HG03432 (cell line): ENCODE measurements at regions not wholly inside any gene's neighbourhood (a gene's known extent, or its start where the extent isn't known, plus 50 kb on each side); places are given as distances from the start of the nearest gene placed in this dataset.

ENCODE experiments used
- ATAC-seq: cut with Tn5 transposase; IDR thresholded peaks from one replicate; pipeline ENCODE4 v1.9.1; 2021; ENCODE audit warnings: mild to moderate bottlenecking, moderate library complexity; ENCODE audit not compliant: unreplicated experiment

DNA sequence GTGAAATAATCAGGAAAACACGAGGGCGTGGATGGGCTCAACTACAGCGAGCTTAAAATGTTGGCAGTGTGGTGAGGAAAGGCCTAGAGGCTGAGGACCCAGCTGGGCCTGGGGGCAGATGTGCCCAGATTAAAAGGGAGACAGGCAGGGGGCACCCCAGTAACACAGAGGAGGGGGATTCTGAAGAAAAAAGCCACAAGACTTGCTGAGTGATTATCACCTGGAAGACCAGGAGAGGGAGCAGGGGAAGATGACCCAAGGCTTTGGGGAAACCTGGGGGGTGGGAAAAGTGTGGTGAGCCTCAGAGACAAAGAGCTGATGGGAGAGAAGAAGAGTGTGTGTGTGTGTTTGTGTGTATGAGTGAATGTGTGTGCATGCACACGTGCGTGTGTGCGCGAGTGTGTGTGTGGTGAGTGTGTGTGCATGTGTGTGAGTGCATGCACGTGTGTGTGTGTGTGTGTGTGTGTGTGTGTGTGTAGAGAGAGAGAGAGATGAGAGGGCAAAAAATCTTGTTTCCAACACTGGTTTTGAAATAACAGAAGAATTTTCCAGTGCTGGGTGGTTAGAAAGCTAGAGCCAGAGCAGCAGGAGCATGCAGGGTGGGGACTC is 500.5 kb downstream of the BUD13 start:
- no peak for ATAC-seq

DNA sequence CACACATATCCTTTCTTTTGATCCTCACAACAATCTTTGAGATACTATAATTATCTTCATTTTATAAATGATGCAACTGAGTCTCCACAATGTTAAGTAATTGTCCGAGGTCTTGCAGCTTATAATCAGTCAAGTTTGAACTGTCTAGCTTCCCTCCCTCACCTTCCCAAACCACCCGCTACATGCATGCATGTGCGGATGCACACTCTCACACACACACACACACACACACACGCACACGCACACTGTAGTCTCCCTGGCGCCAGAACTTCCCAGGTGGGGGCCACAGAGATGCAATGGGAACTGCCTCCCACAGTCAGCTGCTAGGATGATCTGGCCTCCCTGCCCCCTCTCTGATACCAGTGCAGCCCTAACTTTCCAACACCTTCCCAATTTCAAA is 501.3 kb downstream of the BUD13 start:
- ATAC-seq = no peak

DNA sequence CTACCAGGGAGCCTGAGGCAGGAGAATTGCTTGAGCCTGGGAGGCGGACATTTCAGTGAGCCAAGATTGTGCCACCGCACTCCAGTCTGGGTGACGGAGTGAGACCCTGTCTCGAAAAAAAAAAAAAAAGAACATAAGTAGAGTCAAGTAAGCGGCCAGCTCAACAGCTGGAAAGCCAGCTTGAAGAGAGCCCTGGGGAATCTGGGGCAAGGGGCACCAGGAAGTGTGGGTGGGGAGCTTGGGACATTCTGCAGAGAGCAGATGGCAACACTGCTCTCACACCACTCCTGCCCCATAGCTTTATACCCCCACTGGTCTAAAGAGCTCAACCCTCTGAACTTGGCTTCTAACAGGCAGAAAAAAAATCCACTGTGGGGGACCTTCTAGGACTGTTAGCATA is 505.6 kb downstream of the BUD13 start:
- no peak for ATAC-seq

DNA sequence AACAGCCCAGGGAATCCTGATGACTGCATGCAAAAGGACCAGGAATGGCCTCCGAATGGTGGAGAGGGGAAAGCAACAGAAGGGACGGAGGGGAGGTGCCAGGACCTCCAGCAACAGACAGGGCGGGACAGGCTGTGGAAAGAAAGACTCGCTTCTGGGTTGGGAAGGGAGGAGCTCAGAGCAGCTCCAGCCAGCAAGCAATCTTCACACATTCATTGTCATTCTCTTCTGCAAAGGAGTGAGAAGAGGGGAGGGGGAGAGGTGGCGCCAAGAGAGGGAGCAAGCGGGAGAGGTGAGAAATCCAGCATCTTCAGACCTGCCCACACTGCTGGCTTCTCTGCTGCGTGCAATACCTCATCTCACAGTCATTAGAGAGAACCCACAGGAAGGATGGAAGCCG is 509.0 kb downstream of the BUD13 start:
- ATAC-seq = no peak

DNA sequence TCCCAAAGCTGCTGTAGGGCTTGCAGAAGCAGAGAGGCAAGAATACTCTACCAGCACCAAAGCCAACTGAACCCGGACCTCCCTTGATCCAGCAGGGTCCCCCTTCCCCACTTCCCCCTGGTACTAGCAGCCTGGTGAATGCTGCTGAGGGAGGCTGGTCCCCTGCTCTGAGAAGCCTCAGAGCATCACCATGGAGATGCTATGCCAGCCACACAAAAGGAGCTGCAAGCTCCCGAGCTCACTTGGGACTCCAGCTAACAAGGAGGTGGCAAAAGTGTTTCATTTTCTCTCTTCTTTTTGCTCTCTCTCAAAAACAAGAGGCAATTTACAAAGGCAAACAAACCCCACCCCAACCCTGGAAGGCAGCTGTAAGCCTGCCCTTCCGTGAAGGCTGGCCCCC is 509.8 kb downstream of the BUD13 start:
- no peak for ATAC-seq

DNA sequence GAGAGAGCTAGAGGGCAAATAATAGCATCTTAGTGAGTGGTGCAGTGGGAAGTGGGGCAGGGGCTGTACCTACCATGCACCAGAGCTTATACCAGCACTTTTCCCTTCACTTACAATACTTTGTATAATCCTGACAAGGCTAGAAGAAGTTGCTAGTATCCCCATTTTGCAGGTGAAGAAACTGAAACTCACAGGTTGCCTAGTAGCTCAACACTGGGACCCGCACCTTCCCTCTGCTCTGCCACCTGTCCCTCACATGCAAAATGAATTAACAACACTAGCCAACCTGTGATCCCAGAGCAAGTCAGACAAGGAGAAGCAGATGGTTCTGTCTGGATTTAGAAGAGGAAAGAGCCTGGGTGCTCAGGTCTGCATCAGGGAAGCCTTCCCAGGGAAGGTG is 510.4 kb downstream of the BUD13 start:
- no peak for ATAC-seq

DNA sequence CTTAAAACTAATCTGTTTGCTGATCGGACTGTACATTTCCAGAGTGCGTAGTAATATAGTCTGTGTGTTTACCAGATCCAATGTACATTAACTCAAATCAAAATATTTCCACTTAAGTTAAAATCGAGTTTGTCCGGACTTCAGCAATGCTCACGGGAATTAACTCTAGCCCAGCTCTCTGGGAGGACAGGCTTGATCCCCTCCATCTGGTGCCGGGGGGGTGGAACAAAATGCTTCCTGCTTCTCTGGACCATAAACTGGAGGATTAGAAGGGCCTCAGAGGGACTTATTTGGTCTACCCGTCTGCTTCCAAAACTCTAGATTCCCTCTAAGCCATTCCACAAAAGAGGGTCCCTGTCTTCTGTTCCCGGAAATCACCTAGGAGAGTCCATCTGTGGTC is 511.2 kb downstream of the BUD13 start:
- ATAC-seq = no peak

DNA sequence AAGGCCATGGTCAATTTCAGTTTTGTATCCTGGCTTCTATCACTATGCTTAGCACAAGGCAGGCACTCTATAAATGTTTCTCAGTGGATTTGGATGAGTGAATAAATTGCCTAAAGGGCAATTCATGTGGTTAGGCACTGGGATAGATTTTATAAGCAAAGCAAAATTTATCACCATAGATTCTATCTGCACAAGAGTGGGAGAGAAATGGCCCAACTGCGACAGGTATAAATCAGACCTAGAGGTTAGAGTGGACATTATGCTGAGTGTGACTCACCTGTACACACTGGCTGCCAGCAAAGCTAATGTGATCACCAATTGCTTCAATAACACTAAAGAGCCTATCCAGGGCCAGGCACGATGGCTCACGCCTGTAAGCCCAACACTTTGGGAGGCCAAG is 514.0 kb downstream of the BUD13 start:
- ATAC-seq = no peak

DNA sequence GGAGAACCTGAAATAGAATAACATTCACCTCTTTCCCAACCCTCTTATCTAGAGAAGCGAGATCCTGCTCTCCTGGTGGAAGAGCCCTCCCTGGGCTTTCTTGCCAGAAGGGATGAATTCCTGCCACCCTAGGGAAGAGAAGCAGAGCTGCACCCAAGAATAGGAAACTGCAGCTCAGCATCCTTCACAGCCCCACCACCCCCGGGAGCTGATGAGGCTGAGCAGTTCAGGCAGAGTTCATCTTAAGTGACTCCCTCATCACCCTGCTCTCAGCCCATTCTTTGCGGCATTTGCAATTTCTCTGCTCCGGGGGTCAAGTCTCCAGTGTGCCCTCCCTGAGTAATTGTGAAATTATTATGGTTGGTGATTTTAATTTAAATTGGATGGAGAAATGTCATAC is 514.9 kb downstream of the BUD13 start:
- no peak for ATAC-seq

DNA sequence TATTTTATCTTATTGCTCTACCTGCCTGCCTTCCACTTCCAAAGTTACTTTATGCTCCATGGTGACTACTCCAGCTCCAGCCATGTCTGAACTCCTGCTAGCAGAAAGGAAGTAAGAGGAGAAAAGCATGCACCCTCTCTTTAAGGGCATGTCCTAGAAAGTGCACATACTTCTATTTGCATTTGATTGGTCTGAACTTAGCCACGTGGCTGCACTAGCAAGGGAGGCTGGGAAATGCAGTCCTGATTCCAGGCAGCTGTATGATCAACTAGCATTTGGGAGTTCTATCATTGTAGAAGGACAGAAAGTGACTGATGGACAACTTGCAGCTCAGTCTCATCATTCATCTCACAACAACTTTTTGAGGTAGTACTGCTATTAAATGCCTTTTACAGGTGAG is 515.7 kb downstream of the BUD13 start:
- no peak for ATAC-seq

DNA sequence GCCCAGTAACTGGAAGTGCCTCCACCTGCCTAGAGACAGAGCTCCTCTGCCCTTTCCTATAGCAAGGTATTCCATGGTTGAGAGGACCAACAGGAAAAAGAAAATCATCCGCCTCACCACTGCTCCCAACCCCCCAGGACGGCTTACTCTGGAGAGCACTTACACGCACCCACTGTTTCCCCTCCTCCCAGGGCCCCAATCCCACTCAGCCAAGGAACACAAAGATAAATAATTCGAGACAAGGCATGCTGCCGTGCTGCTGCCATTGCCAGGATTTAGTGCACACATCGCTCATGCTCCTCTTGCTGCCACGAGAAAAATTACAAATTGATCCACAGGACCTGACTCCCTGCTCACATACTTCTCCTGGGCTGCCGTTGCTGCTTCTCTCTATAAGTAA is 516.6 kb downstream of the BUD13 start:
- no peak for ATAC-seq

DNA sequence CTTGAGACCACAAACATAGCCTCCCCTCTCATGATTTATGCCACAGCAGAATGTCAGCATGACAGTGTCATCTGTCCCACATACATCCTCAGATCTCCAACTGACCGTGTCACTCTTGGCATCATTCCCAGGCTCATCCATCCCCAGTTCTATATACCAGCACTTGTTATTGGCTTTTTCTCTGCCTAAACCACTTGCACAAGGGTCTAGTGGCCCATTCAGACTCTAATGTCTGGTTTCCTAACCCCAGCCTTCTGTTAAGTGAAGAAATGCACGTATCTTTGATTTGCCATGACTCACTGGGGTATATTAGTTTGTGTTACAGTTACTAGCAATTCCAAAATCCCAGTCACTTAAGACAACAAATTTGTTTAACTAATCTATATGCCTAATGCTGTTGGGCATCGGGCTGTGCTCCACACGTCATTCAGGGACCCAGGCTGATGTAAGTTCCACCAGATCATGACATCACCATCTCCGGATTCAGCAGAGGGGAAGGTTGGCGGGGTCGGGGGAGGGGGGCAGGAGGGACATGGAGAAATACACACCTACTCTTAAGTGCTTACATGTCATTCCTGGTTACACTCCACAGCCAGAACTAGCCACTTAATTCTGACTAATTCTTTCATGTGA is 517.4 kb downstream of the BUD13 start:
- ATAC-seq = no peak

DNA sequence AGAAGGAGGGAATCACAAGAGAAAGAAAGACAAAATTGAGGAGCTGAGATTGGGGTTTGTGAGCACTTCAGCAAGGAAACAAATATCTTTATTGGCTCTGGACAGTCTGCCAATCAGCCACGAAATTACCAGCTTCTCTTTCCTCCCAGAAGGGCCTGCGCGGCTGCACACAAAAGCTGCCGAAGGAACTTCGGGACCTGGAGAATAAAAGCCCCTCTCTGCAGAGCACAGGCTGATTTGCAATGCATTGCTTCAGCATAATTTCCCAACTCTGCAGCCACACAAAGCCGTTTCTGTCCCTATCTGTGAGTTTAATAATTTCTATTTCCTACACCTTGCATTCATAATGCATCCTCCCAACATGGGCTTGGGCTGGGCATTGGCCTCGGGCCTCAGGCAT is 522.6 kb downstream of the BUD13 start:
- ATAC-seq = no peak

DNA sequence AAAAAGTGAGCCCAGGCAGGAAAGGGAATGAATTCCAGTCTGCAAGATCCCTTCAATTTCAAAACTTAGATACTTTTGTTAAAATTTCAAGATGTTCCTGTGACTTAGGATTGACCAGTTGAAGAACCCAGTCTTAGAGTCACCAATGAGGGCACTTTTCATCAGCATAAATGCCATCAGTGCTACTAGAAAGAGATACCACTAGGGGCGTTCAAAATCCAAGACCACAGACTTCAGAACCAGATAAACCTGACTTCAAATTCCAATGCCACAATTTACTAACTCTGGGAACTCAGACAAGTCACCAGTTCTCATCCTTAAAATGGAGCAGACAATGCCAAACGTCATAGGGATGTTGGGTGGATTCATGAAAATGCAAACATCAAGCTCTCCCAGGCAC is 523.2 kb downstream of the BUD13 start:
- ATAC-seq = no peak

DNA sequence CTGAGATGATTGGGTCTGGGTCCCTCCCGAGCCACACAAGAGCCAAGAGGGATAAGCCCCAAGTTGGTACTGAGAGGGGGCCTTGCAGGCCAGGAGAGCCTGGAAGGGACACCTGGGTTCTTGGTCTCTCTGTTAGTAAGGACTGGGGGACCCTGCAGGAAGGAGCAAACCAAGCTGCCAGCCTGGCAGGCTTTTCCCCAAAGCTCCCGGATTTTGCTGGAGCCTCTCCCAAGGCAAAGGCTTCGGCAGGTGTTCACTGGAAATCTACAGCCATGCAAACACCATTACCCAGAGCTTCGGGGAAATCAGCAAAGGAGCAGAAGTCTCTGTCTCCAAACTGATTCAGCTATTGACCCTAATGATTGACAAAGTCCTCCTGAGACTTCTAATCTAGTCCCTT is 527.9 kb downstream of the BUD13 start:
- no peak for ATAC-seq

DNA sequence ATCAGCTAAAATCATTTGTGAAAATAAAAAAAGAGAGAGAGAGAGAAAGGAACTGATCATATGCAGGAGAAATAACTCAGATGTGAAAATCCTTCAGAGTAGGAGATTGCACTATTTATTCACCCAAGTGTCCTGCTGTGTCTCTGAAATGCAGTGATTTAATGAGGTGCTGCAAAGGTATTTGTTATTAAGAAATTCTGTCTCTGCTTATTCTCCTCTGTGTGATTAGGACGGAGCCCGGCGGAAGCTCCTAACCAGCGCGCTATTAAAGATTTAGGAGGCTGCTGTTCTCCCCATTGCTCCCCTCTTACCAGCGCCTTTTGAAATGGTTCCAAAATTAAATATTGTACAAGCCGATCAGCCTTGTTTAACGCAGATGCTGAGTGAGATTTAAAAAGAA is 528.3 kb downstream of the BUD13 start:
- no peak for ATAC-seq

DNA sequence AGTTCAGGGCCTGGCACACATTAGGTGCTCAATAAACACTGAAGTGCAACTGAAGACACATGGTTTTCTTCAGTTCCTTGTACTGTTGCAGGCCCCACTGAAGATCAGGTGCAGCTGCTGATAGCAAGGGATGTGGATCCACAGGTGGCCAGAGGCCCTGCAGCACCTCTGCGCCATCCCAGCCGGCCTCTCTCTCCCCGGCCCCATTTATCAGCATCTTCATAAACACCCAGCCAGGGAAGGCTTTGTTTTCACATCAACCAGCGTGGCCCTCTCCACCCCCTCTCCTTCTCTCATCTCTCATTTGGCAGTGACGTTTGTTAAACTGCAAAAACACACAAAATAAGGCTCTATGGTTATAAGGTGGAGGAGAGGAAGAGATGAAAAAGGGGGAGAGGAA is 528.8 kb downstream of the BUD13 start:
- ATAC-seq = no peak

DNA sequence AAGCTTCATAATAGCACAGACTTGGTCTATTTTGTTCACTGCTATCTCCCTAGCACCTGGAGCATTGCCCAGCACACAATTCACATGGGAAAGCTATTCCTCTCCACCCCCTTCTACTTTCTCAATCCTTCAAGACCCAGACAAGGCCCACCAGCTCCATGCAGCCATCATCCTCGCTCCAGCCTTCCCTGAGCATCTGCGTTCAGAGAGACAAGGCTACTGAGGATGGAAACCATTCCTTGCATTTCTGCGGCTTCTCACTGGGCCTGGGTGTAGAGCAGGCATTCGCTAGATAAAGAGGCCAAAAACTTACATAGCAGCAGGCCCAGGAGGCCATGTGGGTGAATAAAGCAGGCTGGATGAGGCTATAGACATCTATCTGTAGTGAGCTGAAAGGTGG is 530.8 kb downstream of the BUD13 start:
- ATAC-seq = no peak

DNA sequence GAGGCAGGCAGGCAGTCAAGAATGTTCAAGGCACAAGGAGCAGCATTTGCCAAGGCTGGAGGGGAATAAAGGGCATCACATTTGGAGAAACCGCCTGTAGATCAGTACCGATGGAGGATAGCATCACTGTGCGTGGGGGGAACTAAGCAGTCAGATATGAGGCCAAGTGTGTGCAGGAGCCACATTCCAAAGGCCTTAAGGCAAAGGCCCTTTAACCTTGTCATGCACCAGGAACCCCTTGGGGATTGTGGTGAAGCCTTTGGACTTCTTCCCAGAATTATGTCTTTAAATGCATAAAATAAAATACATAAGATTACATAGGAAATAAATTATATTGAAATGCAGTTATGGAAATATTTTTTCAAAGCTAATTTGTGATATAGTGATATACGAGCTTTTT is 532.1 kb downstream of the BUD13 start:
- no peak for ATAC-seq

DNA sequence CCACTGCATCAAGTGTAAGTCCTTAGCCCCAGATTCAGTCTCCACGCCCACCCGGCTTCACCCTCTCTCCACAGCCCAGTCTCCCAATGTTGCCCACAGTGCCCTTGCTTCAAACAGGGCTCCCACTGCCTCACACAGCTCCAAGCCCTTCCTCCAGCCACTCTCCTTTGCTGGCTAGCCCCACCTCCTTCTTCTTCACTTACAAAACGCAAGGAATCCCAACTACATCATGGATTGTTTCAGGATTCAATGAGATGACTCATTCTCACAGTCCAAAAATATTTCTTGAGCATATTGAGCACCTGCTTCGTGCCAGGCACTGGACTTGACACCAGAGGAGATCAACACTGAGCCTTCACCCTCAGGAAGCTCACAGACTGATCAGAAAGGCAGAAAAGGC is 533.5 kb downstream of the BUD13 start:
- no peak for ATAC-seq

DNA sequence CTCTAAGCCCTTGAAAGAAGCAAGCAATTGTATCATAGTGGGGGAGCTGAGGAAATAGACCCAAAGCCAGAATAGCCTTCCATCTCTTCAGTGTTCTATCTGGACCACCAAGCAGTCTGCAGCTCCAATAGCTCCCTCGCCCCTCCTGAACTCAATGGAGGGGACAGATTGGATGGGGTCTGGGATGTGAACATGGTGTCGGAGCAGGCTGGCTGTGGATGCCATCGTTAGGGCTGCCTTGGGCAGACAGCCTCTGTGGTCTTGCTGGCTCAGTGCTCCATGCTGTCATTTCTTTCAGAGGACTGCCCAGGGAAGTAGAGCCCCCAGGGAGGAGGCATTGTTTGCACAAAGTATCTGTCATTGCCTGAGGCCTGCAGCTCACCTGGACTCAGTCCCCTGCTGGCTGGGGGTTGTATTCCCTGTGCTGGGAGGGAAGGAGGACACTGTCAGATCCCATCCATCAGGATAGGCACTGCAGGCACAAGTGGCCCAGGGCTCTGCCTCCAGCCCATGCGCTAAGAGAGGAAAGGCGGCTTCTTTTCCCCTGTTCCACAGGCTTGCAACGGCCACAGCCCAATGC is 537.7 kb downstream of the BUD13 start:
- ATAC-seq = no peak

DNA sequence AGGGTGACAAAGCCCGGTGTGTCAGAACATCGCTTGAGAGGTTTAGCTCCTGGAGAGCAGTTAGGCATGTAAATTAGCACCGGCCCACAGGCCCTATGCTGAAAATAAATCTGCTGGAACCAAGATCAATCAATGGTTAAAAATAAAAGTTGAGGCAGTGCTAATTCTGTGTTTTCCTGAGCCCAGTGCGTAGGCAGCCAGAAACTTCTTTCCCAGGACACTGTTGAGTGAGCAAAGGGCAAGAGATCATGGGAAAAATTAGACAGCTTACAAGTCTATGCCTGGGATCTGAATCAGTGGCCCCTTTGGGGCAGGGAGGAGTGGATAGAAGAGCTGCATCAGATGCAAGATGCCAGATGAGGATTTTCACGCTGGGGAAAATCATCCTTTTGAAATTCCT is 539.2 kb downstream of the BUD13 start:
- ATAC-seq = no peak

DNA sequence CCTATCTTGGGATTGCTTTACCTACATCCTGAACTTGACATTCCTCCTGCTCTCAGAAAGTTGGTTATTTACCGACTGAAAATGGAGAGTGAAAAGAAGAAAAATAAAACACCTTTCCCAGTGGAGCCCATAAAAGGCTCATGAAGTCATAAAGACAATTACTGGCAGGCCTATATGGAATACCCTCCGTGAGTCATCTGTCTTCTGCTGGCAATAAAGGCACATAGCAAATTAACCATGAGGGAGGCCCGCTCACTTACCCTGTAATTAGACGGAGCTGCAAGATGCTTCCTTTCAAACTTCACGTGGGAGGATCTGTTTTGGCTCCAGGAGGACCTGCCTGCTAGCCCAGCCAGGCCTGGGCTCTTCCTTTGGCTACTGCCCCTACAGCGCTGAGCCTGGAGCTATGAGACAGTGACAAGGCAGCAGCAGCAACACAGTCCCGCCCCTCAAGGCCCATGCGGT is 540.4 kb downstream of the BUD13 start:
- no peak for ATAC-seq
